Immature natural killer cell (primary cell): ENCODE measurements at regions not wholly inside any gene's neighbourhood (a gene's known extent, or its start where the extent isn't known, plus 50 kb on each side); places are given as distances from the start of the nearest gene placed in this dataset.

ENCODE experiments used
- DNase-seq, 3 donors: peaks; one replicate each; pipeline ENCODE4 v3.0.0; 2022; ENCODE audit warnings: mixed read lengths in 1 of 3
- H3K27ac Mint-ChIP-seq, 6 donors: one replicate each; pipeline ENCODE4 v1.8.0; 2020; ENCODE audit warnings: mixed read lengths in 6 of 6, mild to moderate bottlenecking in 5 of 6, inconsistent platforms in 4 of 6, moderate library complexity in 3 of 6
- H3K27me3 Mint-ChIP-seq, 3 donors: one replicate each; pipeline ENCODE4 v1.8.0; 2020 to 2021; ENCODE audit warnings: low read depth in 3 of 3, mild to moderate bottlenecking in 3 of 3, mixed read lengths in 3 of 3, moderate library complexity in 3 of 3, inconsistent platforms in 1 of 3
- H3K36me3 Mint-ChIP-seq, 3 donors: one replicate each; pipeline ENCODE4 v1.8.0; 2020; ENCODE audit warnings: mixed read lengths in 3 of 3, inconsistent platforms in 2 of 3, mild to moderate bottlenecking in 2 of 3
- H3K4me1 Mint-ChIP-seq, 2 donors: one replicate each; pipeline ENCODE4 v1.8.0; 2020; ENCODE audit warnings: inconsistent platforms in 2 of 2, mild to moderate bottlenecking in 2 of 2, mixed read lengths in 2 of 2, moderate library complexity in 1 of 2
- H3K4me3 Mint-ChIP-seq, 5 donors: one replicate each; pipeline ENCODE4 v1.8.0; 2020; ENCODE audit warnings: mild to moderate bottlenecking in 5 of 5, mixed read lengths in 5 of 5, inconsistent platforms in 3 of 5, moderate library complexity in 3 of 5
- H3K9me3 Mint-ChIP-seq, 6 donors: one replicate each; pipeline ENCODE4 v1.8.0; 2020; ENCODE audit warnings: mild to moderate bottlenecking in 6 of 6, mixed read lengths in 6 of 6, inconsistent platforms in 4 of 6, moderate library complexity in 3 of 6

GRCh38 chr10:9684186-9684585, 1333.5 kb upstream of the CELF2 start:
- H3K27ac Mint-ChIP-seq = no peak overlapping the region
- no peaks in the 10 kb centered on the region for H3K36me3 Mint-ChIP-seq
- no peaks in the 10 kb centered on the region for H3K4me1 Mint-ChIP-seq
- H3K4me3 Mint-ChIP-seq = no peak overlapping the region
- no peak for DNase-seq
- peaks cover 0 to 4% (median 0%) of the 10 kb centered on the region in 3 donors for H3K27me3 Mint-ChIP-seq
- peaks cover 0 to 17% (median 4%) of the 10 kb centered on the region in 6 donors for H3K9me3 Mint-ChIP-seq

DNA sequence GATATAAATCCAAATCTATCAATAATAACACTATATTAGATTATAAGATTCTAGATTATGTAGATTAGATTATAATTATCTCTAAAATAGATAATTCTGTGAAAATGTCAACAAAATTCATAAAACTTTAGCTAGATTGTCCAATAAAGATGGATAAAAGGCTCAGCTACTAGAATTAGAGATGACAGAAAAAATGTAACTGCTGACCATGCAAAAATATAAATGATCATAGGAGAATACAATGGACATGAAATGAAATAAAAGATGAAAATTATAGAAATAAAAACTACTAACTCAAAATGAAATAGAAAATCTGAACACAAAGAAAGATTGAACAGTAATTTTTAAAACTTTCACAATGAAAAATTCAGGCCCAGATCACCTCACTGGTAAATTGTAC, 1332.1 kb upstream of the CELF2 start:
- H3K36me3 Mint-ChIP-seq = no peaks in the 10 kb centered on the region
- H3K4me3 Mint-ChIP-seq = no peak overlapping the region
- H3K27ac Mint-ChIP-seq = no peak overlapping the region
- H3K4me1 Mint-ChIP-seq = no peaks in the 10 kb centered on the region
- peaks cover 0 to 10% (median 2%) of the 10 kb centered on the region in 6 donors for H3K9me3 Mint-ChIP-seq
- no peak for DNase-seq
- H3K27me3 Mint-ChIP-seq = peaks cover 0 to 6% (median 0%) of the 10 kb centered on the region in 3 donors

- Mint-ChIP-seq H3K36me3 (no peaks in the 10 kb centered on the region), H3K4me3 (no peak overlapping the region), H3K27me3 (peaks cover 0 to 5% (median 0%) of the 10 kb centered on the region in 3 donors), H3K4me1 (no peaks in the 10 kb centered on the region), H3K27ac (no peak overlapping the region), H3K9me3 (peaks cover 0 to 8% (median 2%) of the 10 kb centered on the region in 6 donors)
- no peak for DNase-seq
These were observed 1329.0 kb upstream of the CELF2 start for GRCh38 chr10:9688711-9689110.

DNA sequence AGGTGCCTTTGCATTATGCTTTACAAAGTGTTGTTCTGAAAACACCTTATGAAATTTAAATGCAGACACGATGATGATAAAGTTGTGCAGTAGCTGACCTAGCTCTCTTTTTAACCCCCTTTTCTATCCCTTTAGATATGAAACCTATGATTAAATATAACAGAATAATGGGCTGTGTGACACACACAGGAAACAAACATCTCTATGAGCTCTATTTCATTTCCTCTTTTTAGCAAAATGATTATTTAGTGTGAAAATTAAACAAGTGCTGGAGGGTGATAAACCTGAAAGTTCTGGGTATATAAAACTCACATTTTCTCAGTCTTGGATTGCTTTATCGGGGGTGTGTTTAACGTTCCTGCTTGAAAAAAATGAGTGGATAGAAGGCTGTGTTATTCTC, 1310.5 kb upstream of the CELF2 start:
- H3K36me3 Mint-ChIP-seq = no peaks in the 10 kb centered on the region
- no peak overlapping the region for H3K27ac Mint-ChIP-seq
- DNase-seq = no peak
- peaks cover 0 to 18% (median 10%) of the 10 kb centered on the region in 6 donors for H3K9me3 Mint-ChIP-seq
- H3K4me3 Mint-ChIP-seq = no peak overlapping the region
- no peaks in the 10 kb centered on the region for H3K4me1 Mint-ChIP-seq
- H3K27me3 Mint-ChIP-seq = peaks cover 0 to 1% (median 1%) of the 10 kb centered on the region in 3 donors

DNA sequence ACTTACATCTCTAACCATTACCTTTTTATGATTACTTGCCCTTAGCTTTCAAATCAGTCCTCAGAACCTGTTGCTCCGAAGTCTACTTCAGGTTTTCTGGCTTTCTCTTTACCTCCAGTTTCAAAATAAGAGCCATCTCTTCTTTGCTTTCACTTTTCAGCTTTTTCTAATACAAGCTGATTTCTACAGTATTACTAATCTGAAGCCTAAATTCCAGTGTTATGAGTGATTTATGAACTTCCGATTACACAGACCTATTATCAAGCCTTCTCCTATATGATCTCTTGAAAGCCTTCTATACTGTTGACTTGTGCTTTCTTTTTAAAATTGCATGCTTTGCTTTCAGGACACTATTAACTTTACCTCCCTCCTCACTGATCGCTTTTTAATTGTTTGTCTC, 1307.8 kb upstream of the CELF2 start:
- peaks cover 0 to 1% (median 1%) of the 10 kb centered on the region in 3 donors for H3K27me3 Mint-ChIP-seq
- peaks cover 0 to 27% (median 11%) of the 10 kb centered on the region in 6 donors for H3K9me3 Mint-ChIP-seq
- no peak for DNase-seq
- no peaks in the 10 kb centered on the region for H3K4me1 Mint-ChIP-seq
- H3K36me3 Mint-ChIP-seq = peaks cover 0 to 3% (median 0%) of the 10 kb centered on the region in 3 donors
- H3K4me3 Mint-ChIP-seq = no peak overlapping the region
- no peak overlapping the region for H3K27ac Mint-ChIP-seq

DNA sequence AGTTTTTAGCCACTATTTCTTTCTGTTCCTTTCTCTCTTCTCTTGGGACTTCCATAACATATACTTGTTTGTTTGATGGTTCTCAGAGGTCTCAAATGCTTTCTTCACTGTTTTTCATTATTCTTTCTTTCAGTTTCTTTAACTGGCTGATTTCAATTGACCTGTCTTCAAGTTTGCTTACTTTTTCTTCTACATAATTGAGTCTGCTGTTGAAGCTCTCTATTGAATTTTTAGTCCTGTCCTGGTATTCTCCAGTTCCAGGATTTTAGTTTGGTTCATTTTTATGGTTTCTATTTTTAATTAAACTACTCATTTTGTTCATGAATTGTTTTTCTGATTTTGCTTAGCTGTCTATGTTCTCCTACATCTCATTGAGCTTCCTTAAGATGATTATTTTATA, 1305.3 kb upstream of the CELF2 start:
- H3K36me3 Mint-ChIP-seq = peaks cover 0 to 3% (median 0%) of the 10 kb centered on the region in 3 donors
- no peak overlapping the region for H3K27ac Mint-ChIP-seq
- H3K4me3 Mint-ChIP-seq = no peak overlapping the region
- H3K9me3 Mint-ChIP-seq = peaks cover 4 to 33% (median 13%) of the 10 kb centered on the region in 6 donors
- H3K27me3 Mint-ChIP-seq = peaks cover 0 to 1% (median 1%) of the 10 kb centered on the region in 3 donors
- DNase-seq = no peak
- no peaks in the 10 kb centered on the region for H3K4me1 Mint-ChIP-seq

GRCh38 chr10:9719246-9719645, 1298.4 kb upstream of the CELF2 start:
- H3K4me3 Mint-ChIP-seq = no peak overlapping the region
- no peaks in the 10 kb centered on the region for H3K36me3 Mint-ChIP-seq
- H3K4me1 Mint-ChIP-seq = no peaks in the 10 kb centered on the region
- H3K27ac Mint-ChIP-seq = no peak overlapping the region
- H3K27me3 Mint-ChIP-seq = no peaks in the 10 kb centered on the region
- peaks cover 6 to 30% (median 10%) of the 10 kb centered on the region in 6 donors for H3K9me3 Mint-ChIP-seq
- DNase-seq = no peak

DNA sequence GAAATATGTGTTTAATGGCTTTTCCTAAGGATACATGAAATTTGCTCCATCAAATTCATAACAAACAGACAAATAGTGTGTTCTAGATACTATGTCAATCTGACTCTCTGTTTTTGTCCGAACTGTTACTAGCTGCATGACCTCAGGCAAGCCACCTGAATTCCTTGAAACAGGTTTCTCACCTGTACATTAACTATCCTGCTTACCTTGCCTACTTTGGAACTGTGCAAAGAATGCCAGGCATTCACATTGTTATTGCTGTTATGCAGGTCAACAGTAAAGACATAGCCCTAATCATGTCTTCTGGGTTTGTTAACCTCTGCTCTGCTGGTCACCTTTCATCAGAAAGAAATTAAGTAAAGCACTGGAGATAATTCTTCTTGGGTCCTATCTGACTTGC, 1283.9 kb upstream of the CELF2 start:
- peaks cover 0 to 8% (median 7%) of the 10 kb centered on the region in 6 donors for H3K9me3 Mint-ChIP-seq
- H3K27ac Mint-ChIP-seq = no peak overlapping the region
- H3K4me1 Mint-ChIP-seq = no peaks in the 10 kb centered on the region
- no peak overlapping the region for H3K4me3 Mint-ChIP-seq
- no peak for DNase-seq
- no peaks in the 10 kb centered on the region for H3K36me3 Mint-ChIP-seq
- no peaks in the 10 kb centered on the region for H3K27me3 Mint-ChIP-seq

DNA sequence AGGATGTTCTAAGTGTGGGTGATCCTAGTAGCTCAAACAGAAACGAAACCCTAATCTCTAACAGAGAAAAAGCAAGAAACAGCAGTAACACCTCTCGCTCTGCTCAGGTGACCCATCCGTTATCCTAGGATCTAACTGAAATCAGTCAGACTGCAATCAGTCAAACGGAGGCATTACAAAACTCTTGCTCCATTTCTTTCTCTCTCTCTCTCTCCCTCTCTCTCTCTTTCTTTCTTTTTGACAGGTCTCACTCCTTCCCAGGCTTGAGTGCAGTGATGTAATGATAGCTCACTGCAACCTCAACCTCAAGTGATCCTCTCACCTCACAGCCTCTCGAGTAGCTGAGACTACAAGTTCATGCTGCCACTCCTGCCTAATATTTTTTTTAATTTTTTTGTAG, 1283.5 kb upstream of the CELF2 start:
- H3K27me3 Mint-ChIP-seq = no peaks in the 10 kb centered on the region
- no peaks in the 10 kb centered on the region for H3K36me3 Mint-ChIP-seq
- no peak for DNase-seq
- H3K4me1 Mint-ChIP-seq = no peaks in the 10 kb centered on the region
- no peak overlapping the region for H3K27ac Mint-ChIP-seq
- H3K9me3 Mint-ChIP-seq = peaks cover 0 to 8% (median 4%) of the 10 kb centered on the region in 6 donors
- peak overlapping the region in 1 of 5 donors; percentile 14 for H3K4me3 Mint-ChIP-seq

GRCh38 chr10:9735731-9736130, 1281.9 kb upstream of the CELF2 start:
- H3K27me3 Mint-ChIP-seq = peaks cover 0 to 1% (median 0%) of the 10 kb centered on the region in 3 donors
- no peaks in the 10 kb centered on the region for H3K4me1 Mint-ChIP-seq

GRCh38 chr10:9743639-9744038, 1274.0 kb upstream of the CELF2 start:
- Mint-ChIP-seq H3K9me3 (peaks cover 0 to 11% (median 3%) of the 10 kb centered on the region in 6 donors), H3K4me3 (no peak overlapping the region), H3K27ac (no peak overlapping the region), H3K4me1 (no peaks in the 10 kb centered on the region), H3K27me3 (peaks cover 0 to 1% (median 0%) of the 10 kb centered on the region in 3 donors), H3K36me3 (no peaks in the 10 kb centered on the region)
- no peak for DNase-seq

More at GRCh38 chr10:9735731-9736130, 1281.9 kb upstream of the CELF2 start:
- H3K36me3 Mint-ChIP-seq = no peaks in the 10 kb centered on the region
- no peak overlapping the region for H3K4me3 Mint-ChIP-seq
- peaks cover 0 to 8% (median 4%) of the 10 kb centered on the region in 6 donors for H3K9me3 Mint-ChIP-seq
- DNase-seq = no peak
- H3K27ac Mint-ChIP-seq = no peak overlapping the region

DNA sequence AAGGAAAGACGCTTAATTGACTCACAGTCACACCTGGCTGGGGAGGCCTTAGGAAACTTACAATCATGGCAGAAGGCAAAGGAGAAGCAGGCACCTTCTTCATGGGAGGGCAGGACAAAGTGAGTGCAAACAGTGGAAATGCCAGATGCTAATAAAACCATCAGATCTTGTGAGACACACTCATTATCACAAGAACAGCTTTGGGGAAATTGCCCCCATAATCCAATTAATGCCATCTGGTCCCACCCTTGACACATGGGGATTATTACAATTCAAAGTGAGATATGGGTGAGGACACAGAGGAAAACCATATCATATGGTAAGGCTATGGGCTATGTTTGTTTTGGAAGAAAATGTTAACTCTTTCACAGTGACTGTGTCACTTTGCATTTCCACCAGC, 1272.5 kb upstream of the CELF2 start:
- Mint-ChIP-seq H3K27ac (no peak overlapping the region), H3K9me3 (peaks cover 0 to 8% (median 3%) of the 10 kb centered on the region in 6 donors), H3K4me3 (no peak overlapping the region), H3K27me3 (no peaks in the 10 kb centered on the region), H3K4me1 (no peaks in the 10 kb centered on the region), H3K36me3 (no peaks in the 10 kb centered on the region)
- DNase-seq = no peak

- Mint-ChIP-seq H3K27ac (no peak overlapping the region), H3K4me3 (no peak overlapping the region)
These were observed 1260.5 kb upstream of the CELF2 start for GRCh38 chr10:9757176-9757575.

GRCh38 chr10:9759596-9759995, 1258.1 kb upstream of the CELF2 start:
- Mint-ChIP-seq H3K4me1 (no peaks in the 10 kb centered on the region), H3K4me3 (no peak overlapping the region), H3K9me3 (peaks cover 1 to 26% (median 11%) of the 10 kb centered on the region in 6 donors), H3K36me3 (peaks cover 0 to 3% (median 0%) of the 10 kb centered on the region in 3 donors), H3K27me3 (no peaks in the 10 kb centered on the region), H3K27ac (no peak overlapping the region)
- DNase-seq = no peak

More at GRCh38 chr10:9757176-9757575, 1260.5 kb upstream of the CELF2 start:
- H3K36me3 Mint-ChIP-seq = peaks cover 0 to 3% (median 0%) of the 10 kb centered on the region in 3 donors
- no peaks in the 10 kb centered on the region for H3K4me1 Mint-ChIP-seq
- no peaks in the 10 kb centered on the region for H3K27me3 Mint-ChIP-seq
- no peak for DNase-seq
- H3K9me3 Mint-ChIP-seq = peaks cover 1 to 30% (median 10%) of the 10 kb centered on the region in 6 donors
